ENCODE measurements at regions not wholly inside any gene's neighbourhood (a gene's known extent, or its start where the extent isn't known, plus 50 kb on each side); places are given as distances from the start of the nearest gene placed in this dataset.
"Not testable (repeated sequence)": the region's sequence is repeated elsewhere in the genome, so short reads cannot be mapped to it uniquely, and the experiment has no call there.

- no peak for DNase-seq (ENCODE audit: low read depth)
These were observed 431.9 kb downstream of the MFSD1 start for GRCh38 chr3:159233734-159234133.

- DNase-seq (ENCODE audit: low read depth) = no peak
These were observed 432.5 kb downstream of the MFSD1 start for GRCh38 chr3:159234306-159234705.

GRCh38 chr3:159236321-159236720, 434.5 kb downstream of the MFSD1 start:
- DNase-seq (ENCODE audit: low read depth) = no peak

GRCh38 chr3:159237226-159237625, 435.4 kb downstream of the MFSD1 start:
- DNase-seq (ENCODE audit: low read depth) = no peak

- no peak for DNase-seq (ENCODE audit: low read depth)
These were observed 436.8 kb downstream of the MFSD1 start for GRCh38 chr3:159238646-159239045.

- DNase-seq (ENCODE audit: low read depth) = no peak
These were observed 437.2 kb downstream of the MFSD1 start for GRCh38 chr3:159239059-159239458.

GRCh38 chr3:159244933-159245332, 443.1 kb downstream of the MFSD1 start:
- DNase-seq (ENCODE audit: low read depth) = no peak

- no peak for DNase-seq (ENCODE audit: low read depth)
These were observed 444.0 kb downstream of the MFSD1 start for GRCh38 chr3:159245871-159246270.

GRCh38 chr3:159246385-159246784, 444.5 kb downstream of the MFSD1 start:
- no peak for DNase-seq (ENCODE audit: low read depth)

- DNase-seq (ENCODE audit: low read depth) = no peak
These were observed 447.8 kb downstream of the MFSD1 start for GRCh38 chr3:159249472-159250174.

GRCh38 chr3:159250961-159251360, 449.1 kb downstream of the MFSD1 start:
- DNase-seq (ENCODE audit: low read depth) = no peak

- no peak for DNase-seq (ENCODE audit: low read depth)
These were observed 450.4 kb downstream of the MFSD1 start for GRCh38 chr3:159252274-159252673.

- no peak for DNase-seq (ENCODE audit: low read depth)
These were observed 451.0 kb downstream of the MFSD1 start for GRCh38 chr3:159252772-159253384.

GRCh38 chr3:159253860-159254259, 452.0 kb downstream of the MFSD1 start:
- DNase-seq (ENCODE audit: low read depth) = no peak

- no peak for DNase-seq (ENCODE audit: low read depth)
These were observed 456.1 kb downstream of the MFSD1 start for GRCh38 chr3:159257954-159258353.

GRCh38 chr3:159258934-159259333, 457.1 kb downstream of the MFSD1 start:
- DNase-seq (ENCODE audit: low read depth) = no peak

- no peak for DNase-seq (ENCODE audit: low read depth)
These were observed 458.3 kb downstream of the MFSD1 start for GRCh38 chr3:159260049-159260662.

- not testable (repeated sequence) for DNase-seq (ENCODE audit: low read depth)
These were observed 459.5 kb downstream of the MFSD1 start for GRCh38 chr3:159261333-159261732.

- DNase-seq (ENCODE audit: low read depth) = no peak
These were observed 462.1 kb downstream of the MFSD1 start for GRCh38 chr3:159263750-159264553.

GRCh38 chr3:159265705-159266104, 463.9 kb downstream of the MFSD1 start:
- DNase-seq (ENCODE audit: low read depth) = no peak

GRCh38 chr3:159266779-159267178, 464.9 kb downstream of the MFSD1 start:
- DNase-seq (ENCODE audit: low read depth) = no peak

- no peak for DNase-seq (ENCODE audit: low read depth)
These were observed 470.1 kb downstream of the MFSD1 start for GRCh38 chr3:159271799-159272512.

All from T-helper 22 cell (primary cell).